Gastrocnemius medialis (tissue), 4 donors: ENCODE measurements at regions not wholly inside any gene's neighbourhood (a gene's known extent, or its start where the extent isn't known, plus 50 kb on each side); places are given as distances from the start of the nearest gene placed in this dataset.

ENCODE experiments used
- ATAC-seq, 2 donors: fragments of 150-250 bp; one replicate each; pipeline ENCODE4 v1.9.1; 2016
- DNase-seq, 2 donors: peaks; one replicate each; pipeline ENCODE4 v3.0.0-alpha.2; 2019
- H3K27ac ChIP-seq, 4 donors: fragments of 200-600 bp; sonication (generic); 1 replicate in 1 of 4; 2 replicates in 3 of 4; pipeline ENCODE4 v1.5.1; 2016 to 2018; ENCODE audit warnings: mild to moderate bottlenecking in 2 of 4, moderate library complexity in 1 of 4
- H3K27me3 ChIP-seq, 3 donors: fragments of 200-600 bp; sonication (generic) in 2 of 3; 1 replicate in 1 of 3; 2 replicates in 2 of 3; pipeline versions ENCODE4 v1.5.1 to v1.6.0; 2016 to 2019; ENCODE audit warnings: mild to moderate bottlenecking in 1 of 3, moderate library complexity in 1 of 3
- H3K36me3 ChIP-seq, 2 donors: fragments of 200-600 bp; sonication (generic) in 1 of 2; one replicate each; pipeline ENCODE4 v1.5.1; 2017 to 2018
- H3K4me1 ChIP-seq, 2 donors: fragments of 200-600 bp; sonication (generic) in 1 of 2; one replicate each; pipeline ENCODE4 v1.5.1; 2016 to 2017; ENCODE audit warnings: mild to moderate bottlenecking in 2 of 2
- H3K4me3 ChIP-seq, 4 donors: fragments of 200-600 bp; sonication (generic) in 3 of 4; 1 replicate in 1 of 4; 2 replicates in 3 of 4; pipeline ENCODE4 v1.5.1; 2016 to 2019; ENCODE audit warnings: mild to moderate bottlenecking in 2 of 4
- H3K9me3 ChIP-seq, 3 donors: fragments of 200-600 bp; sonication (generic) in 2 of 3; 1 replicate in 1 of 3; 2 replicates in 2 of 3; pipeline ENCODE4 v1.5.1; 2016 to 2019
- POLR2A ChIP-seq, 2 donors: fragments of 450-650 bp; IDR thresholded peaks; one replicate each; pipeline ENCODE4 v1.6.1; 2017; ENCODE audit warnings: antibody characterized with exemption in 2 of 2, mild to moderate bottlenecking in 2 of 2, moderate library complexity in 2 of 2
- in situ Hi-C, 4 donors: fragments of 200-750 bp; cut with MboI; loops; one replicate each; pipeline versions ENCODE4 v1.15.0 to v1.8.0; 2017; ENCODE audit warnings: low sequenced_read_pairs in 4 of 4
- intact Hi-C: fragments of 100-400 bp; cut with DNase I; formaldehyde crosslinking; loops from one replicate; pipeline ENCODE4 v1.15.1; 2023; ENCODE audit warnings: low total_unique reads
- TF ChIP-seq, protein P1 (sequence below), 5 experiments: fragments of 450-650 bp in 3 of 5; fragments of 200-600 bp in 2 of 5; sonication (generic) in 2 of 5; IDR thresholded peaks in 4 of 5; conservative IDR thresholded peaks in 1 of 5; 1 replicate in 4 of 5; 2 replicates in 1 of 5; pipeline ENCODE4 v1.5.1; 2016 to 2019; ENCODE audit warnings: antibody characterized with exemption in 5 of 5, mild to moderate bottlenecking in 3 of 5, moderate library complexity in 3 of 5

GRCh38 chr2:146598791-146599190, 1246.0 kb upstream of the ACVR2A start:
- no peaks in the 10 kb centered on the region for H3K36me3 ChIP-seq
- intact Hi-C loops (no loop called here), in situ Hi-C loops (no loop called here)
- no peak for DNase-seq
- H3K27ac ChIP-seq = no peak overlapping the region
- H3K4me3 ChIP-seq = no peak overlapping the region
- H3K4me1 ChIP-seq = no peaks in the 10 kb centered on the region
- no peaks in the 10 kb centered on the region for H3K27me3 ChIP-seq
- TF ChIP-seq POLR2A (IDR thresholded peaks at IDR 0.05) = no peak
- TF ChIP-seq, protein P1, sequence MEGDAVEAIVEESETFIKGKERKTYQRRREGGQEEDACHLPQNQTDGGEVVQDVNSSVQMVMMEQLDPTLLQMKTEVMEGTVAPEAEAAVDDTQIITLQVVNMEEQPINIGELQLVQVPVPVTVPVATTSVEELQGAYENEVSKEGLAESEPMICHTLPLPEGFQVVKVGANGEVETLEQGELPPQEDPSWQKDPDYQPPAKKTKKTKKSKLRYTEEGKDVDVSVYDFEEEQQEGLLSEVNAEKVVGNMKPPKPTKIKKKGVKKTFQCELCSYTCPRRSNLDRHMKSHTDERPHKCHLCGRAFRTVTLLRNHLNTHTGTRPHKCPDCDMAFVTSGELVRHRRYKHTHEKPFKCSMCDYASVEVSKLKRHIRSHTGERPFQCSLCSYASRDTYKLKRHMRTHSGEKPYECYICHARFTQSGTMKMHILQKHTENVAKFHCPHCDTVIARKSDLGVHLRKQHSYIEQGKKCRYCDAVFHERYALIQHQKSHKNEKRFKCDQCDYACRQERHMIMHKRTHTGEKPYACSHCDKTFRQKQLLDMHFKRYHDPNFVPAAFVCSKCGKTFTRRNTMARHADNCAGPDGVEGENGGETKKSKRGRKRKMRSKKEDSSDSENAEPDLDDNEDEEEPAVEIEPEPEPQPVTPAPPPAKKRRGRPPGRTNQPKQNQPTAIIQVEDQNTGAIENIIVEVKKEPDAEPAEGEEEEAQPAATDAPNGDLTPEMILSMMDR (IDR thresholded peaks at IDR 0.05 in 4 of 5, conservative IDR thresholded peaks at IDR 0.05 in 1 of 5) = no peak
- no peaks in the 10 kb centered on the region for H3K9me3 ChIP-seq
- ATAC-seq = no peak

GRCh38 chr2:146597291-146597690, 1247.5 kb upstream of the ACVR2A start:
- no peak for ATAC-seq
- in situ Hi-C loops = no loop called here

GRCh38 chr2:146591908-146592307, 1252.9 kb upstream of the ACVR2A start:
- no peak overlapping the region for H3K4me3 ChIP-seq
- intact Hi-C loops (no loop called here), in situ Hi-C loops (no loop called here)
- H3K36me3 ChIP-seq = no peaks in the 10 kb centered on the region
- H3K9me3 ChIP-seq = no peaks in the 10 kb centered on the region
- no peaks in the 10 kb centered on the region for H3K4me1 ChIP-seq
- H3K27me3 ChIP-seq = no peaks in the 10 kb centered on the region
- DNase-seq = no peak
- TF ChIP-seq POLR2A (IDR thresholded peaks at IDR 0.05) = no peak
- TF ChIP-seq, protein P1 (IDR thresholded peaks at IDR 0.05 in 4 of 5, conservative IDR thresholded peaks at IDR 0.05 in 1 of 5) = no peak
- no peak for ATAC-seq
- no peak overlapping the region for H3K27ac ChIP-seq

More at GRCh38 chr2:146597291-146597690, 1247.5 kb upstream of the ACVR2A start:
- H3K9me3 ChIP-seq = no peaks in the 10 kb centered on the region
- H3K36me3 ChIP-seq = no peaks in the 10 kb centered on the region
- H3K4me3 ChIP-seq = no peak overlapping the region
- TF ChIP-seq POLR2A (IDR thresholded peaks at IDR 0.05) = no peak
- TF ChIP-seq, protein P1 (IDR thresholded peaks at IDR 0.05 in 4 of 5, conservative IDR thresholded peaks at IDR 0.05 in 1 of 5) = no peak
- intact Hi-C loops = no loop called here
- no peaks in the 10 kb centered on the region for H3K27me3 ChIP-seq
- H3K4me1 ChIP-seq = no peaks in the 10 kb centered on the region
- no peak for DNase-seq
- H3K27ac ChIP-seq = no peak overlapping the region

- Histone ChIP-seq H3K4me3 (no peak overlapping the region), H3K27me3 (no peaks in the 10 kb centered on the region), H3K9me3 (no peaks in the 10 kb centered on the region), H3K36me3 (no peaks in the 10 kb centered on the region), H3K4me1 (no peaks in the 10 kb centered on the region), H3K27ac (no peak overlapping the region)
- intact Hi-C loops (no loop called here), in situ Hi-C loops (no loop called here)
- no peak for DNase-seq
- ATAC-seq = no peak
- TF ChIP-seq, protein P1 (IDR thresholded peaks at IDR 0.05 in 4 of 5, conservative IDR thresholded peaks at IDR 0.05 in 1 of 5) = no peak
- TF ChIP-seq POLR2A (IDR thresholded peaks at IDR 0.05) = no peak
Observed at GRCh38 chr2:146587291-146587713, 1257.5 kb upstream of the ACVR2A start.

DNA sequence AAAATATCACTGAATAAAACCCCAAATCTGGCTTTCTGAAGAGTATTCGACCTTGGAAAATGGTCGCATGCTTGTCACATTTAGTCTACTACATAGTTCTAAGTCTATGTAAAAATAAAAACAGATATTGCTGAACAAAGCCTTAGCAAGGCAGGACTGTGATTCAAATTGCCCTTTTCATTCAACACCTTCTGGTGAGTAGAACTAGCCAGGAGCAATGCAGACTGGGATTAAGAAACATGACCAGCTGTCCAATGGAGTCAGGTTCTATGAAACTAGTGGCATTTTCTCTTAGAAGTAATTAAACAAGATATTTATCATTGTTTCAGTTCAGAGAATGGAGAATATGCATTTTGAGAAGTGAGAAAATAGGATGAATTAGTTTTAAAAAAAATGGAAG, 1260.5 kb upstream of the ACVR2A start:
- Histone ChIP-seq H3K4me1 (no peaks in the 10 kb centered on the region), H3K4me3 (no peak overlapping the region), H3K9me3 (no peaks in the 10 kb centered on the region), H3K27me3 (no peaks in the 10 kb centered on the region), H3K36me3 (no peaks in the 10 kb centered on the region), H3K27ac (no peak overlapping the region)
- in situ Hi-C loops (no loop called here), intact Hi-C loops (no loop called here)
- DNase-seq (no peak), ATAC-seq (no peak)
- TF ChIP-seq POLR2A (IDR thresholded peaks at IDR 0.05) = no peak
- TF ChIP-seq, protein P1 (IDR thresholded peaks at IDR 0.05 in 4 of 5, conservative IDR thresholded peaks at IDR 0.05 in 1 of 5) = no peak
